ENCODE measurements at regions not wholly inside any gene's neighbourhood (a gene's known extent, or its start where the extent isn't known, plus 50 kb on each side); places are given as distances from the start of the nearest gene placed in this dataset.
A peak's percentile ranks its signal among the peaks of the same experiment; 100 is the strongest.
"Not testable (repeated sequence)": the region's sequence is repeated elsewhere in the genome, so short reads cannot be mapped to it uniquely, and the experiment has no call there.

- Histone ChIP-seq H2AFZ (replicated peaks; ENCODE audit: low read length, poor library complexity) (no peak overlapping the region), H3K18ac (ENCODE audit: low read depth, low read length) (no peak overlapping the region; the same call in 1 of the 2 replicates), H2AK5ac (ENCODE audit: low read depth, low read length) (no peak overlapping the region), H3K79me1 (ENCODE audit: low read depth in 1 of 2, low read length in 2 of 2) (no peaks in the 10 kb centered on the region), H3K4me2 (ENCODE audit: low read depth, low read length) (no peak overlapping the region; the same call in 1 of the 2 replicates), H2AK9ac (replicated peaks; ENCODE audit: low read depth, low read length, poor library complexity) (no peak overlapping the region), H3K27me3 (ENCODE audit: control insufficient read depth, insufficient read depth, low read length) (no peaks in the 10 kb centered on the region), H2BK15ac (ENCODE audit: low read depth, low read length) (no peak overlapping the region), H2BK120ac (ENCODE audit: low read depth, low read length) (peak overlapping the region; percentile 35; the same call in 1 of the 2 replicates), H4K5ac (ENCODE audit: low read depth, low read length) (peak overlapping the region; percentile 57; the same call in 1 of the 2 replicates), H3K4me1 (ENCODE audit: control insufficient read depth, insufficient read depth, low read length) (peaks cover 1% of the 10 kb centered on the region; the same call in 1 of the 2 replicates), H3K9ac (ENCODE audit: low read depth, low read length) (no peak overlapping the region), H3K27ac (ENCODE audit: insufficient read depth, low read length) (peak overlapping the region; percentile 29; the same call in 1 of the 2 replicates), H4K8ac (ENCODE audit: low read depth in 2 of 2, low read length in 2 of 2) (peak overlapping the region in 1 of 2 experiments; percentile 45; a peak in 1 of 4 replicates), H3K4me3 (ENCODE audit: insufficient read depth, low read depth, low read length) (no peak overlapping the region), H3K9me3 (ENCODE audit: control insufficient read depth, insufficient read depth, low read length) (no peaks in the 10 kb centered on the region), H3K4ac (ENCODE audit: low read depth, low read length) (no peak overlapping the region), H3K23ac (ENCODE audit: low read depth, low read length) (no peak overlapping the region), H4K91ac (ENCODE audit: insufficient read depth, low read depth, low read length) (no peak overlapping the region), H2BK20ac (ENCODE audit: low read depth, low read length) (peak overlapping the region; percentile 48; the same call in 1 of the 2 replicates), H4K20me1 (ENCODE audit: insufficient read depth, low read length) (no peaks in the 10 kb centered on the region), H3K9me1 (ENCODE audit: insufficient read depth, low read length) (no peaks in the 10 kb centered on the region), H3K14ac (replicated peaks; ENCODE audit: low read depth, low read length) (no peak overlapping the region), H3K36me3 (ENCODE audit: control insufficient read depth, insufficient read depth, low read length) (no peaks in the 10 kb centered on the region), H3K56ac (ENCODE audit: extremely low read depth, insufficient read depth, low read length) (no peak overlapping the region), H2BK5ac (ENCODE audit: low read depth, low read length, poor library complexity, severe bottlenecking) (peak overlapping the region; percentile 87)
- DNase-seq = peak; percentile 79
- dilution Hi-C loops (cut with HindIII; ENCODE audit: low sequenced_read_pairs, unreplicated experiment) (no loop called here), in situ Hi-C loops (cut with MboI; ENCODE audit: low sequenced_read_pairs) (no loop called here), intact Hi-C loops (cut with micrococcal nuclease) (no loop called here)
- BruUV-seq (replicated peaks) = no TSS peak
- no peak for TF ChIP-seq SMC3 (IDR thresholded peaks at IDR 0.05; ENCODE audit: low read depth, low read length)
- no peak for TF ChIP-seq CHD1 (IDR thresholded peaks at IDR 0.05; ENCODE audit: low read depth, low read length)
- TF ChIP-seq CEBPB (IDR thresholded peaks at IDR 0.05; ENCODE audit: low read depth, low read length) = peak; percentile 26; the same call in 1 of the 2 replicates
- no peak for TF ChIP-seq RCOR1 (IDR thresholded peaks at IDR 0.05; ENCODE audit: insufficient replicate concordance, low read length)
- POLR2A ChIA-PET (ENCODE audit: unreplicated experiment) = no interaction called here
- CTCF ChIA-PET = no interaction called here
- WGBS, 2 experiments (ENCODE audit: extremely low coverage in 2 of 2, insufficient read length in 1 of 2) = no CpG with 5 or more reads among the region's 1 CpG
- peak; percentile 89 for ATAC-seq (ENCODE audit: low read depth)
Observed at GRCh38 chr2:21787941-21788340, 664.2 kb downstream of the TDRD15 start.

- WGBS, 2 experiments (ENCODE audit: extremely low coverage in 2 of 2, insufficient read length in 1 of 2) = no CpG with 5 or more reads among the region's 6 CpGs
- POLR2A ChIA-PET (ENCODE audit: unreplicated experiment) = interaction anchor here (0.5 kb wide), 1 partner anchor 47 kb away, joined by 3 read pairs; no protein-coding TSS in a partner anchor
Observed at GRCh38 chr2:21790311-21790710, 666.5 kb downstream of the TDRD15 start.

More at GRCh38 chr2:21790311-21790710, 666.5 kb downstream of the TDRD15 start:
- H4K8ac ChIP-seq (ENCODE audit: low read depth in 2 of 2, low read length in 2 of 2); intact Hi-C loops (cut with micrococcal nuclease); in situ Hi-C loops (cut with MboI; ENCODE audit: low sequenced_read_pairs); H3K18ac ChIP-seq (ENCODE audit: low read depth, low read length); H3K4me1 ChIP-seq (ENCODE audit: control insufficient read depth, insufficient read depth, low read length); H3K9me3 ChIP-seq (ENCODE audit: control insufficient read depth, insufficient read depth, low read length); H3K23ac ChIP-seq (ENCODE audit: low read depth, low read length); H3K56ac ChIP-seq (ENCODE audit: extremely low read depth, insufficient read depth, low read length); H3K9ac ChIP-seq (ENCODE audit: low read depth, low read length); H2BK15ac ChIP-seq (ENCODE audit: low read depth, low read length); H3K4me3 ChIP-seq (ENCODE audit: insufficient read depth, low read depth, low read length); H3K27me3 ChIP-seq (ENCODE audit: control insufficient read depth, insufficient read depth, low read length); H2BK5ac ChIP-seq (ENCODE audit: low read depth, low read length, poor library complexity, severe bottlenecking); H2BK120ac ChIP-seq (ENCODE audit: low read depth, low read length); H2BK20ac ChIP-seq (ENCODE audit: low read depth, low read length); H2AK5ac ChIP-seq (ENCODE audit: low read depth, low read length); BruUV-seq (replicated peaks); H4K91ac ChIP-seq (ENCODE audit: insufficient read depth, low read depth, low read length); H3K14ac ChIP-seq (replicated peaks; ENCODE audit: low read depth, low read length); H3K36me3 ChIP-seq (ENCODE audit: control insufficient read depth, insufficient read depth, low read length); DNase-seq; H2AK9ac ChIP-seq (replicated peaks; ENCODE audit: low read depth, low read length, poor library complexity); ATAC-seq (ENCODE audit: low read depth); H4K20me1 ChIP-seq (ENCODE audit: insufficient read depth, low read length); H3K4me2 ChIP-seq (ENCODE audit: low read depth, low read length); H3K79me1 ChIP-seq (ENCODE audit: low read depth in 1 of 2, low read length in 2 of 2); CTCF ChIA-PET; H4K5ac ChIP-seq (ENCODE audit: low read depth, low read length); H2AFZ ChIP-seq (replicated peaks; ENCODE audit: low read length, poor library complexity); H3K4ac ChIP-seq (ENCODE audit: low read depth, low read length); dilution Hi-C loops (cut with HindIII; ENCODE audit: low sequenced_read_pairs, unreplicated experiment); H3K27ac ChIP-seq (ENCODE audit: insufficient read depth, low read length); H3K9me1 ChIP-seq (ENCODE audit: insufficient read depth, low read length): not testable (repeated sequence)

Data from IMR-90 (cell line).